Muscle of back (tissue), 3 donors: ENCODE measurements at regions not wholly inside any gene's neighbourhood (a gene's known extent, or its start where the extent isn't known, plus 50 kb on each side); places are given as distances from the start of the nearest gene placed in this dataset.

Experiments used
- DNase-seq, 3 donors: peaks; one replicate each; pipeline versions ENCODE4 v3.0.0 to v3.0.0-alpha.2; 2013

- DNase-seq = no peak
Measured at GRCh38 chr15:81485806-81486205, 111.8 kb upstream of the TMC3 start.

- peak in 1 of 3 donors; percentile 54 for DNase-seq
Measured at GRCh38 chr15:81484086-81484955, 110.3 kb upstream of the TMC3 start.

DNA sequence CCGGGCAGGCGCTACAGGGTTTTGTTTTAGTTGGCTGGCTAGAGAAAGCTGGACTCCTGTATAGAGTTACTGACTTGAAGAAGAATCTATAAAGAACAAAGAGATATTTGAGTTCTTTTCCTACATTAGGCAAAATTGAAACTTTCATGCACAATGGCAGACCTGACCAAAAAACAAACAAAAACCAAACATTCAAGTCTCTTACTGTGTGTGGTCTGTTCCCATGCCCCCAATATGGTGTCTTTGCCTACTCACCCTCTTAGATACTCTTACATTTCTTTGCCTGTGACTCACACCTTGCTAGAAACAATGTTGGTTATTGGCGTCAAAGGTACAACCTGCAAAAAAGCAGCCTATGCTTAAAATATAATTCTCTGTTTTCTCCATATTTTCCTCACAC is 109.5 kb upstream of the TMC3 start:
- DNase-seq = no peak

DNA sequence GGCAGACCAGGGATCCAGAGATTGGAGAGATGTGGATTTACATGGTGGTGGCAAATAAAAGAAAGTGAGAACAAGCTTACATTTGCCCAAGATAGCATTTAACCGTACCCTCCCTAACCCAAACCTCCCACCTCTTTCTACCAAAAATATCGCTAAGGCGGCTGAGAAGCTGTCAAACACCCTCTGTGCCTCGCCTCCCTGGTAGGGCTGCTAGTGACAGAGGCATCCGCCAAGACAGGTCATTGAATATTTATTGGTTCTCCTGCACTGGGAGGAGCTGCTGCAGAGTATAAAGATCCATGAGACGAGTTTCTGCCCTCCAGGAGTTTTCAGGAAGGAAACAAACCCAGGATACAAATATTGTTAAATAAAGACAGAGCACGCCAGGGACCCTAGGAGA is 107.3 kb upstream of the TMC3 start:
- no peak for DNase-seq

DNA sequence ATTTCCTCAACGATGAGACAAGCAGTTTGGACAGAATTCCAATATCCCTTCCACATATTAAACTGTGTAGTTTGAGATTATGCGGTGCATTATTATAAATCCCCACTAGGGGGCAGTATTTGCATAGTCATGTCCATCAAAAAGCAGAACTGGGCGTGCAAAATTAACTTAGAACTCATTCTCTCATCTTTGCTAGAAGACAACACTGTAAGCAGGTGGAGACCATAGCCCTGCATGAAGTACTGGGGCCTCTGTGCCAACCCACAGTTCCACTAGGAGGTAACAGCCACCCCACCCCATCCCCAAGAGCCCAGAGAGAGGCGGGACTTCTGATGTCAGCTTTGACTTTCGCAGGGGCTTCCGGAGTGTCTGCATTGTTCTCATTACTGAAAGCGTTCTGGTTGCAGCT is 106.6 kb upstream of the TMC3 start:
- peak; percentile 76 to 90 (median 87) for DNase-seq

DNA sequence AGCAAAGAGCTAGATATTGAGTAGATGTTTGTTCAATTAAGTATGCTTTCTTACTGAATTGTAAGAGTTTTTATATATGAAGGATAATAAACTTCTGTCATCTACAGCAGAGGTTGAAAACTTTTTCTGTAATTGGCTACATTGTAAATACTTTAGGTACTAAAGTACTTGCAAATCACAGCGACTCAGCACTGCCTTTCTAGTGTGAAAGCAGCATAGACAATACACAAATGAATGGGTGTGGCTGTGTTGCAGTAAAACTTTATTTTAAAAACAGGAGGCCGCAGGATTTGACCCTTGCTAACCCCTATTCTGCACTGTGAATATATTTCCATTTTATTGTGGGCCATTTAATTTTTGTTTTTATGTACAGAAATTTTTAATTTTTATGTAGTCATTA is 104.3 kb upstream of the TMC3 start:
- no peak for DNase-seq

DNA sequence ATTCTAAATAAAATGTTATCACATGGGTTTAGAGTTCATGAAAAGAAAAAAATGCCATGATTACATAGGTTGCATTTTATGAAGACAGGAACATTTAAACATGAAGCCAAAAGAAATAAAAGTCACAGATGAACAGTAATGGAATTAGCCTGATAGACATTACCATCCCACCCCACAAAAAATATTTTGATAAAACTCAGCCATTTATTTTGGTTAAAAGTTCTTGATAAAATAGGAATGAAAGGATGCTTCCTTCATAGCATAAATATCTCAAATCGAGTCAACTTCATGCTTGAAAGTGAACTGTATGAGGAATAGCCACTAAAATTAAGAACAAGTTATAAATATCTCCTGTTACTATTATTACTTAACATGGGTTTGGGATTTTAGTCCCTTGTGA is 101.9 kb upstream of the TMC3 start:
- DNase-seq = no peak

DNA sequence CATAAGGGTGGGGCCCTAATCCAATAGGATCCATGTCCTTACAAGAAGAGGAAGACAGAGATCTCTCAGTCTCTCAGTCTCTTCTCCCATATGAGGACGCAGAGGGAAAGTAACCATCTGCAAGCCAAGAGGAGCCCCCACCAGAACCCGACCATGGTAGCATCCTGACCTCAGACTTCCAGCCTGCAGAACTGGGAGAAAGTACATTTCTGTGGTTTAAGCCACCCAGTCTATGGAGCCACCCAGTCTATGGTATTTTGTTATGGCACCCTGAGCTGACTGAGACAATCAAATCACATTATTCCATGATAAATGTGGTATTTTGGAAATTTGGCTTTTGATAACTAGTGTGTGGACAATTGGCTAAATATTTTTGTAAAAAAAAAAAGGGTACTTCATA is 101.5 kb upstream of the TMC3 start:
- no peak for DNase-seq

DNA sequence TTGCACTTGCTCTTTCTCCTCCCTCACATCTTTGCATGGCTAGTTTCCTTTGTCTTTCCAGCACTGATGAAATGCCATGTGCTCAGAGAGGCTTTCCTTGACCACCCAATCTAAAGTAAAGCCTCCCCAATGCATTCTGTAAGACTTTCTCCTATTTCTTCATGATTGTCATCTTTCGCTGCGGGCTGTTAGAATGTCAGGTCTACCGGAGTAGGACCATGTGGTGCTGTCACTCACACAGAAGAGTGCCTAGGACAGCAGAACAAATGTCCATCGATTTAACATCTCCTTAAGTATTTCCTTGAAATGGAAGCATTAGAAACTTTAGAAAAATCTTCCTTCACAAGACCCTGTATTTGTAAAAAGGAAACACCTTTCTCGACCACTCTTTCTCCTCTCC is 99.9 kb upstream of the TMC3 start:
- DNase-seq = no peak

DNA sequence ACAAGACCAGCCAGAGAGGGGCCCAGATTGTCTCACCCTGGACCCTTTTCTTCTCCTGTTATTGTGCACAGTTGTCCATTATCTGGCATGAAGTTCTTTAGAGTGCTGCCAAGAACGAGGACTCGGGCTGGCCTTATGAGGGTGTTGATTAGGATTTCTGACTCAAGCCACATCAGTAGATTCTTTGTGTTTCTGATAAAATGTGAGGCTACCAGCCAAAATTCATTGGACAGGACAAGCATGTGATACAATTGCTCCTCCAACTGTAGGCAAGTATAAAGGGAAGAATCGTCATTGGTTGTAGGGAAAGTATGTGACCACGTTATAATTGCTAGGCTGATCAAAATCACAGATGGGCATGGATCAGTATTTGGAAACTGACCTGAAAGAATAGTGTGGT is 99.2 kb upstream of the TMC3 start:
- no peak for DNase-seq

DNA sequence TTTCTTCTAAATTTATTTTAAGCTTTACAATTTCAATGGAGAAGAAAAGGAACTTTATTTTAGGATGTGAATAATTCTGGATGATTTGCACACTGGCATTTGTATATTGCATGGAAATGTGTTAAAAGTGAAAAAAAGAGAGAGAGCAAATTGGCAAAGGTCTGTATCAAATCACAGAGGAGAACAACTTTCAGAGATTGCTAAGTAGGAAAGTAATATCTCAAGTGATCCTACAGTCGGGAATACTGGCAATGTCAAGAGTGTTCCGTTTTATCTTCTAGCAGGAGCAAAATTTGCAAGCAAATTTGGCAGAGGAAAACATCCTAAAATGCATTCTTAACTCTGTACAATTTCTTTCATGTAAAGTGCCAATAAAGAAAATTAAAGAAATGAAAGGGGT is 97.1 kb upstream of the TMC3 start:
- no peak for DNase-seq

DNA sequence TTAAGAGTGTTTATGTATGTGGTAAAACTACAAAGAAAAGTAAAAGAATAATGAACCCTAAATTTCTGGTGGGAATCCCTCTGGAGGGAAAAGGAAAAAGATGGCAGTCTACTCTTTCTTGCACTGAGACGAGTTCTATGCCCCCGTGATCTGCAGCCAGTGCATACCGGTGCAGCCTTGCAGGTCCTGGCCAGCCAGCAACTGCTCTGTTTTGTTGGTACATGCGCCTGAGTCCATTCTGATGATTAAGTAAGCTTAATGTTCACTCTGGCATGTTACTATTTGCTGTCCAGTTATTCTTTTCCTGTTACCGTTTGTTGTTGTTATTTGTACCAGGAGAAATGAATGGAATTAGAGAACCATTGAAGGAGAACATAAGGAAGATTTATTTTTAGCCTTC is 95.1 kb upstream of the TMC3 start:
- DNase-seq = no peak

DNA sequence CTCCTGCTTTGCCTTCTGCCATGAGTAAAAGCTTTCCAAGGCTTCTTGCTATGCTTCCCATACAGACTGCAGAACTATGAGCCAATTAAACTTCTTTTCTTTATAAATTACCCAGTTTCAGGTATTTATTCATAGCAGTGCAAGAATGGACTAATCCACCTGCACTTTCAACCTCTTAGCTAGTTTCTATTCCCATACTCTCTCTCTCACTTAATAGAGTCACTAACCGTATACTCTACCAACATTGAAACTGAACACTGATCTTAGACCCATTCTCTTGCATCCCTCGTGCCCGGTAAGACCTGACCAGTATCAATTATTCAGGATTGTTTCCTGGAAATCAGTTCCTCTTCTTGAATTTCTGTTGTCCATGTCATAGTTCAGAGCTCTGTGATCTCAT is 92.7 kb upstream of the TMC3 start:
- no peak for DNase-seq

DNA sequence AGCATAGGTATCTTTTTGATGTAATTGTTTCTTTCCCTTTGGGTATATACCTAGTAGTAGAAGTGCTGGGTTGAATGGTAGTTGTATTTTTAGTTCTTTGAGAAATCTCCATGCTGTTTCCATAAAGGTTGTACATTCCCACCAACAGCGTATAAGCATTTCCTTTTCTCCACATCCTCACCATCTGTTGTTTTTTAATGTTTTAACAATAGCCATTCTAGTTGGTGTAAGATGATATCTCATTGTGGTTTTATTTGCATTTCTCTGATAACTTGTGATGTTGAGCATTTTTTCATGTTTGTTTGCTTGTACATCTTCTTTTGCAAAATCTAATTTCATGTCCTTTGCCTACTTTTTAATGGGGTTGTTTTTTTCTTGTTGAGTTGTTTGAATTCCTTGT is 80.0 kb upstream of the TMC3 start:
- DNase-seq = no peak

GRCh38 chr15:81450721-81451120 is 76.7 kb upstream of the TMC3 start:
- no peak for DNase-seq

DNA sequence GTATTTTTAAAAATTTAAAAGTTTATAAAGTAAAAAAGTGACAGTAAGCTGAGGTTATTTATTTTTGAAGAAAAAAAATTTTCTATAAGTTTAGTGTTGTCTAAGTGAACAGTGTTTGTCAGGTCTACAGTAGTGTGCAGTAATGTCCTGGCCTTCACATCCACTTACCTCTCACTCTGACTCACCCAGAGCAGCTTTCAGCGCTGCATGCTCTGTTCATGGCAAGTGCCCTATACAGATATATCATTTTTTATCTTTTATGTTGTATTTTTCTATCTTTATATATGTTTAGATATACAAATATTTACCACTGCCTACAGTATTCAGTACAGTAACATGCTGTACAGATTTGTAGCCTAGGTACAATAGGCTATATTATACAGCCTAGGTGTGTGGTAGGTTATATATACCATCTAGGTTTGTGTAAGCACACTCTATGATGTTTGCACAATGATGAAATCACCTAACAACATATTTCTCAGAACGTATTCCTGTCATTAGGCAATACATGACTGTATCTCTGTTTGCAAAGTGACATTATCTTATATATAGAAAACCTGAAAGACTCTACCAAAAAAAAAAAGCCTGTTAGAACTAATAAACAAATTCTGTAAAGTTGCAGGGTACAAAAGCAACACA is 75.9 kb upstream of the TMC3 start:
- DNase-seq = no peak

- DNase-seq = no peak
Measured at GRCh38 chr15:81443040-81443820, 69.2 kb upstream of the TMC3 start.

GRCh38 chr15:81442454-81442853 is 68.4 kb upstream of the TMC3 start:
- DNase-seq = no peak

- DNase-seq = no peak
Measured at GRCh38 chr15:81434851-81435250, 60.8 kb upstream of the TMC3 start.

DNA sequence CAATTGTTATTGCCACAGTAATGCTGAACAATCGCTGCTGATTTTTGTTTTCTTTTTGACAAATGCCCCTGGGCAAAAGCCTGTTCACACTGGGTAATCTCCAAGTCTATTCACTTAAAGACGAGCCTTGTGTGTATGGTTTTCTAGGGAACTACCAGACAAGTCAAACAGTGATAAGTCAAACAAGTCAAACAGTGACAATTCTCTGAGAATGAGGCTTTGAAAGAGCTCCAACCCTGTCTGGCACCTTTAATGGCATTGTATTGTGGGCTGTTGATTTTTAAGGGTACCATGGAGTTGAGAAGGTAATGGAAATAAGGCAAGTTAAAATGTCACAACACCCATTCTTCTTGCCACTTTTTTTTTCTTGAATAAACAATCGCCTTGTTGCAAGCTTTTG is 59.4 kb upstream of the TMC3 start:
- DNase-seq = no peak

DNA sequence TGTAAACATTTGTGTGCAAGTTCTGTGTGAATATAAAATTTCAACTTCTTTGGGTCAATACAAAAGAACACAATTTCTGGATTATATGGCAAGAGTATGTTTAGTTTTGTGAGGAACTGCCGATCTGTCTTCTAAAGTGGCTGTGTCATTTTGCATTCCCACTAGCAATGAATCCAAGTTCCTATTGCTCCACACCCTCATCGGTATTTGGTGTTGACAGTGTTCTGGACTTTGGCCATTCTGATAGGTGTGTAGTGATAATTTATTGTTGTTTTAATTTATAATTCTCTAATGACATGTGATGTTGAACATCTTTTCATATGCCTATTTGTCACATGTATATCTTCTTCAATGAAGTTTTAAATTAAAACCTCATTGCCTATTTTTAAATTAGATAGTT is 58.2 kb upstream of the TMC3 start:
- peak in 1 of 3 donors; percentile 9 for DNase-seq

DNA sequence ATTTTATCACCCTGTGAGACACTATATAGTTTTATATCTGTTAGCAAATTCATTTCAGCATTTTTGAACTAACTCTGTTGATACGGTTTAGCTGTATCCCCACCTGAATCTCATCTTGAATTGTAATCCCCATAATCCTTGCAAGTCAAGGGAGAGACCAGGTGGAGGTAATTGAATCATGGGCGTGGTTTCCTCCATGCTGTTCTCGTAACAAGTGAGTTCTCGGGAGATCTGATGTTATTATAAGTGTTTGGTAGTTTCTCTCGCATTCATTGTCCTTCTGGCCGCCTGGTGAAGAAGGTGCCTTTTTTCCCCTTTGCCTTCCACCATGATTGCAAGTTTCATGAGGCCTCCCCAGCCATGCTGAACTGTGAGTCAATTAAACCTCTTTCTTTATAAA is 53.2 kb upstream of the TMC3 start:
- DNase-seq = no peak

GRCh38 chr15:81425905-81426304 is 51.9 kb upstream of the TMC3 start:
- no peak for DNase-seq
